Uterus (tissue), 2 donors: ENCODE measurements at regions not wholly inside any gene's neighbourhood (a gene's known extent, or its start where the extent isn't known, plus 50 kb on each side); places are given as distances from the start of the nearest gene placed in this dataset.

ENCODE experiments used
- POLR2A ChIP-seq, 2 donors: fragments of 450-650 bp; IDR thresholded peaks; one replicate each; pipeline ENCODE4 v1.6.1; 2016; ENCODE audit warnings: antibody characterized with exemption in 2 of 2, mild to moderate bottlenecking in 1 of 2, moderate library complexity in 1 of 2
- TF ChIP-seq, protein P1 (sequence below), 4 experiments: fragments of 200-600 bp in 2 of 4; fragments of 450-650 bp in 2 of 4; sonication (generic) in 2 of 4; IDR thresholded peaks; one replicate each; pipeline ENCODE4 v1.5.1; 2016 to 2019; ENCODE audit warnings: antibody characterized with exemption in 4 of 4, mild to moderate bottlenecking in 2 of 4, moderate library complexity in 1 of 4

DNA sequence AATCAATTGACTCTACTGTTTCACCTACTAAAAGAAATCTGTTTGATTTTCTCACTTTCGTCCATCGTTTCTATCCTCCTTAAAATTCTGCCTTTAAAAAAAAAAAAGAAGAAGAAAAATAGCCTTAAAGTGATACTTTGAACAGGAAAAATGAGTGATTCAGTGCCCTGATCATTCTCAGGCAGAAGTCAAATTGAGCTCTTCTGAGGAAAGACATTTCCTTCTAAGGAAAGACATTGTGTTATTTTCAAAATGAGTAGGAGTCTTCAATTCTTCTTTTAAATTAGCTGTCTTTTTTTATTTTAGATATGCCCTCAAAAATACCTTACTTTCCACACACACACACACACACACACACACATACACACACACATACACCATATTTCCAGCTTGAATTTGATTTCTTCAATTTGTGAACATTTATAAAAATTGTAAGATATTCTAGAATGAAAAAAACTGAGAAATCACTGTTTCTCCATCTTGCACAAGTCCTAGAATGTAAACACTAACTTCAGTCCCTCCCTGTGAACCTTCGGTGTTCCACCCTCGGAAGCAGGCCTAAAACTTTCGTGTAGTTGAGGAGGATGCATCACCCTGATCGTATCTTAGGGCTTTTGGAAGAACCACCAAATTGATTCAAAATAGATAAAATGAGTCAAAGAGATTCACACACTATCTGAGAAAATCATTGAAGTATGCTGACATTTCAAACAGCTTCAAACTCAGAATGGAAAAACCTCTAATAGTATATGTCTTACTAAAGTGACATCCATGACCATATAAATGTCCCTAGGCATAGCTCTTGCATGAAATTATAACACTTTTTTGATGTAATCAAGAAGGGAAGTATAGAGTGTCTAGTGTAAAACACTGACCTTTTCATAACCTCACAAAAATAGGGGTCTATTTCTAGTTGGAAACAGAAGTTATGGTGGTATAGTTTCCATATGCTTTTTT is 270.8 kb downstream of the GATA3 start:
- TF ChIP-seq POLR2A (IDR thresholded peaks at IDR 0.05): no peak
- TF ChIP-seq, protein P1, sequence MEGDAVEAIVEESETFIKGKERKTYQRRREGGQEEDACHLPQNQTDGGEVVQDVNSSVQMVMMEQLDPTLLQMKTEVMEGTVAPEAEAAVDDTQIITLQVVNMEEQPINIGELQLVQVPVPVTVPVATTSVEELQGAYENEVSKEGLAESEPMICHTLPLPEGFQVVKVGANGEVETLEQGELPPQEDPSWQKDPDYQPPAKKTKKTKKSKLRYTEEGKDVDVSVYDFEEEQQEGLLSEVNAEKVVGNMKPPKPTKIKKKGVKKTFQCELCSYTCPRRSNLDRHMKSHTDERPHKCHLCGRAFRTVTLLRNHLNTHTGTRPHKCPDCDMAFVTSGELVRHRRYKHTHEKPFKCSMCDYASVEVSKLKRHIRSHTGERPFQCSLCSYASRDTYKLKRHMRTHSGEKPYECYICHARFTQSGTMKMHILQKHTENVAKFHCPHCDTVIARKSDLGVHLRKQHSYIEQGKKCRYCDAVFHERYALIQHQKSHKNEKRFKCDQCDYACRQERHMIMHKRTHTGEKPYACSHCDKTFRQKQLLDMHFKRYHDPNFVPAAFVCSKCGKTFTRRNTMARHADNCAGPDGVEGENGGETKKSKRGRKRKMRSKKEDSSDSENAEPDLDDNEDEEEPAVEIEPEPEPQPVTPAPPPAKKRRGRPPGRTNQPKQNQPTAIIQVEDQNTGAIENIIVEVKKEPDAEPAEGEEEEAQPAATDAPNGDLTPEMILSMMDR (IDR thresholded peaks at IDR 0.05): no peak
